ENCODE measurements at regions not wholly inside any gene's neighbourhood (a gene's known extent, or its start where the extent isn't known, plus 50 kb on each side); places are given as distances from the start of the nearest gene placed in this dataset.
"Not testable (repeated sequence)": the region's sequence is repeated elsewhere in the genome, so short reads cannot be mapped to it uniquely, and the experiment has no call there.

DNA sequence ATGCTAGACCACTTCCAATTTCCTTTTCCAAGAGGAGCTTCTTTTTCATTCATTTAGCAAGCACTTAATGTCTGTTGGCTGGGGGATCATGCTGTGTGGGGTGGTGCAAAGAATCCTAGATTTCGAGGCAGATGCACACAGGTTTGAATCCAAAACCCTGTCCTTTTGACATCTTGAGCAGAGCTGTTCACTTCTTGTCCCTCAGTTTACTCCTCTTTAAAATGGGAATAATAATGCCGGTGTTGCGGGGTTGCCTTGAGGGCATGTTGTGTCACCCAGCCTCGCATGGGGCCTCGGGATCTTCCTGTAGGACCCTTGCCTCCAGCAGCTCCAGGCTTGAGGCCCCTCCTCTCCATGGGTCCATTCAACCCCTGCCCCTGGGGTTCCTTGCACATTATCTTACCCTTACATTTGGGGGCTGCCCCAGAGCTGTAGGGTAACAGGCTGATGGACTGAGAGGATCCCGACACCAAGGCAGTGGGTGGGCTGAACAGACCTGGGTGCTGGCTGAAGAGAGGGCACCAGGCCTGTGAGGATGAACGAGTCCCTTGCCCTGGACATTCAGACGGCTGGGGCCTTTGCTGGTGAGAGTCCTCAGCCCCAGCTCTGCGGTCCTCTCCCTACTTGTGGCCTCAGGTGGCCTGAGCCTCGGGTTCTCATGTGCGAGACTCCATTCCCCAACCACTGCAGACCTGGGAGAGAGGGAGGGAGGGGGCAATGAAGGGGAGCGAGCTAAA is 145.8 kb downstream of the BARX1 start:
- DNase-seq, result no peak

DNA sequence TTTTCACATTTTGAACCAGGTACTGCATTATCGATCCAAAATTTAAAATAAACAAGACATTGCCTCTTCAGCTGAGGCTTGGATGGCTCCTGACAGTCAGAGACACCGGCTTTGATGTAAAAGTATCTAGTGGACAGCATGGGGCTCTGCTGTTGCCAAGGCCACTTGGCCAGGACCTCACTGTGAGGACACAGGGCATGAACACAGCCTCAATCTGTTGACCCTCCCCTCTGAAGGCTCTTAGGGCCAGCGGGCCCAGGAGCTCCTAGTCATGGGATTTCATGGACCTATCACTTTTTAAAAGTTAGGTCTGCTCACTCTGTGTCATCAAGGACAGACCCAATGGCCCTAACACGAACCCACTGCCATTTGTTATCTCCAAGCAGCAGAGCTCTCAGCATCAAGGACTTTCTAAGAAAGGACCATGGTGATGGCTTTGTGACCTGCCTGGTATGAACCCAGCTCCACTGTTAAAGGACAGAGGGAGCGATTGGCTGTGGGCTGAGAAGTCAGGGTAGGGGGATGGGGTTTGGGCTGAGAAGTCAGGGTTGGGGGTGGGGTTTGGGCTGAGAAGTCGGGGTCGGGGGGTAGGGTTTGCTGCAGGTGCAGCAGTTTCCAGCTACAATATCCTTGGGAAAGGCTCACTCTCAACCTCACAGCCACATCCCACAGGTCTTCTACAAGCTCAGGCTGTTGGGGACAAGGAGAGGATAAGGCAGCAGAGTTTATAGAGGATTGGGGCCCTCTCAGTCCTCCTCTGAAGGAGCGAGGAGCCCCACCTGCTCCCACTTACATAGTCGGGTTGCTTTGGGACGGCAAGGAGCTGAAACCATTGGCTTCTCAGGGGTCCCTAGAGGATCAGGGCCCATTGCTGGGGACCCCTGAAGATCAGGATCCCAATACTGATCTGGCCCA is 146.8 kb downstream of the BARX1 start:
- DNase-seq, result no peak

DNA sequence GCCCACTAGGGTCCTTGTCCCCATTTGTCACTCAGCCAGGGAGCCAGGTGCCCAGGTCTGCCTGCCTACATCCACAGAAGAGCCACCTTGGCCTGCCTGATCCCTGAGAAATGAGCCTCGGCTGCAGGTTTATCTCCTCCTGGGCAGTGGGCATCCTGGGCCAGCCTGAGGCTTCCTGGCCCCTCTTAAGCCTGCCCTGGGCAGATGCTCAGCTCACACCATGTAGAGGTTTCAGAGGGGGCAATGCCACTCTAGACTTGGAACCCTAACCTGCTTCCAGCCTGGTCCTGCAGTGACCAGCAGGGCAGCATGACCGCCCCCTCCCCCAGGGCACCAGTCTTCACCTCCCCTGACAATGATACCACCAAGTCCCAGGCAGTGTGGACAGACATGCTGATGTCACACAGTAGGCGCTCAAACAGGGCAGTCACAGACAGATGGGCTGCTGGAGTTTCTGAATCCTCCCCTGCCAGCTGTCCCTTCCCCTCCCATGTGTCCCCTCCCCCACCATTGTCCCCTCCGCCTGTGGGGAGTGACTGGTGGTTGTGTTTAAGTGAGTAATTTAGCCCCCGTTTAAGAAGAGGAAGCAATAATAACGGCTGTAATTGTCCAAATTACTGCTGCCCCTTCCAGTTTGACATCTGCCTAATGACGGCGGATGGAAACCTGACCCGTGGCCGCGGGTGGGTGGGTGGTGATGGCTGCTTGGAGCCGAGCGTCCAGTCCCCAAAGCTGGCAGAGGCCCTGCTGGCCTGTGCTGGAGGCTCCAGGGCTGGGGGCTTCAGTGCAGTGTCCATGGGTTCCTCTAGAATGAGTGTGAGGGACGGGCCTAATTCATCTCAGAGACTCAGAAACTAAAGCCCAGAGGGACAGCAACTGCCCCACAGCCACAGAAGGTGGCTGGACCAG is 147.7 kb downstream of the BARX1 start:
- no peak for DNase-seq

DNA sequence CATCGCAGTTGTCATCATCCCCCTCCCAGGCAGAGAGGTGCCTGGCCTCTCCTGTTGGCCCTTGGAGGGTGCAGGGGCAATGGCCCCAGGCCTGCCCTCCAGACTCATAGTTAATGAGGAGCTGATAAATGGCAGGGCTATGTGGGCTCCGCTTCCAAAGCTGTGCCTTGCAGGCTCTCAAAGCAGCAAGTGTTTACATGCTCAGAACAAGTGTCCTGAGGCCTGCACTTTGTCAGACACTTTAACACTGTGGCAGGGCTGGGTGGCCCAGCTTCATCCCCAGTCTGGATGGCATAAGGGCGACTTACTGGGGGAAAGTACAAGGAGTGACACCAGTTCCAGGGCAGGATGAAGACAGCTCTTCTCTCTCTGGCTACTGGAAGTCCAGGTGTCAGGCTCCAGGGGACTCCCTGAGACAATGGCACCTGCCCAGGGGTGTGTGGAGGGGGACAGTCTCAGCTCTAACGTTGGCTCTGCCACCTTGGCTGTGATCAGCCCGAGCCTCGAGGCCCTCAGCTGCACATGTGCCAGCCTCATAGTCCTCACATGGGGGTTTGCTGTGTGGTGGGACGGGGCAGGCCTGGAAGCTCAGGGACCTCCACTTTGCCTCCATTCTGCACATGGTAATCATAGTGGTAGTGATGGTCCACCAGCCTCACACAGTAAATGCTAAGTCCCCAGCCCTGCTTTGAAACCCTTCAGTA is 153.4 kb downstream of the BARX1 start:
- DNase-seq, result no peak

DNA sequence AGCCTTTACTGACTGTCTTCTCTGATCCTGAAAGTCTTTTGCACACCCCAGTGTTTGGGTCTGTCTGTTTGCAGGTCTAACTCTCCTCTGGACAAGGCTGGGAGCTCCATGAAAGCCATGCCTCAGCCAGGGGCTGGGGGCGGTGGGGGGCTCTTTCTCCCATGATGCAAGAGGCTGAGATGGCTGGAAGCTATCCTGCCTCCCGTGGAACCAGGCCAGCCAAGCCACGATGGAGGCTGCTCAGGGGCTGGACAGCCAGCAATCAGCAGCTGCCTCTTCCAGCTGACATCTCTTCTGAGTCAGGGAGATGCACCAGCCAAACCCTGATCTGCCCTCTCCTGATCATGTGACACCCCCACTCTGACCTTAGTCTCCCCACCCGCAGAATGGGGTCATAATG is 154.0 kb downstream of the BARX1 start:
- DNase-seq, result no peak

DNA sequence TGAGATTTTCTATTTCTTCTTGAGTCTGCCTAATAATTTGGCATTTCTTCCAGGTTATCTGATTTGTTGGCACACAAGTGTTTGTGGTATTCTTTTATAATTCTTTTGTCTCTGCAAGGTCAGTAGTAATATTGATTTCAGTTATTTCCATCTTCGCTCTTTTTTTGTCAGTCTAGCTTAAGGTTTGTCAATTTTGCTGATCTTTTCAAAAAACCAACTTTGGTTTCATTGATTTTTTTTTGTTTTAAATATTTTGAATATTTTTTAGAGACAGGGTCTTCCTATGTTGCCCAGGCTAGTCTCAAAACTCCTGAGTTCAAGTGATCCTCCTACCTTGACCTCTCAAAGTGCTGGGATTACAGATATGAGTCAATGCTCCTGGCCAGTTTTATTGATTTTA is 162.8 kb downstream of the BARX1 start:
- no peak for DNase-seq

DNA sequence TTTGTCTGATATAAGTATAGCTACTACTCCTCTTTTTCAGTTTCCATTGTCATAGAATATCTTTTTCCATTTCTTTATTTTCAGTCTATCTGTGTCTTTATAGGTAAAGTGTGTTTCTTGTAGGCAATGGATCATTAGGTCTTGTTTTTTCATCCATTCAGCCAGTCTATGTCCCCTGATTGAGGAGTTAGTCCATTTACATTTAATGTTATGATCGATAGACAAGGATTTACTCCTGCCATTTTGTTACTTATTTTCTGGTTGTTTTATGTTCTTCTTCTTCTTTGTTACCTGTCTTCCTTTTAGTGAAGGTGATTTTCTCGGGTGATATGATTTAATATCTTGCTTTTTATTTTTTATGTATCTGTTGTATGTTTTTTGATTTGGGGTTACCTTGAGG is 169.0 kb downstream of the BARX1 start:
- no peak for DNase-seq

DNA sequence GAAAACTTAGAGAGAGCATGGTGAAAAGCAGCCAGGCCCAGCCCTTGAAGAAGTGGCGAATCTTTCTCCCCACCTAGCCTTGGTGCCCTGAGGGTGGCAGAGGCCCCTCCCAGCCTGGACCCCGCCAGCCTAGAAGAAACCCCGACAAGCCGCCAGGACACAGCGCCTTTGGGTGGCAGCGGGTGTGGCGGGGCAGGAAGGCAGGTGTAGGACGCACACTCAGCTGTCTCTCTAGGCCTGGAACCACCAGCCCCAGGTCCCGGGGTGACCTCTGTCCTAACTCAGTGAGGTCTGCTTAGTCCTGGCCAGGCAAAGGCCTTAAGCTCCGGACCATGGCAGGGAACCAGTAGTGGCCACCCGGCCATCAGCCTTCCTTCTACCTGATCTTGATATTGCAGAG is 178.3 kb downstream of the BARX1 start:
- DNase-seq, result no peak

DNA sequence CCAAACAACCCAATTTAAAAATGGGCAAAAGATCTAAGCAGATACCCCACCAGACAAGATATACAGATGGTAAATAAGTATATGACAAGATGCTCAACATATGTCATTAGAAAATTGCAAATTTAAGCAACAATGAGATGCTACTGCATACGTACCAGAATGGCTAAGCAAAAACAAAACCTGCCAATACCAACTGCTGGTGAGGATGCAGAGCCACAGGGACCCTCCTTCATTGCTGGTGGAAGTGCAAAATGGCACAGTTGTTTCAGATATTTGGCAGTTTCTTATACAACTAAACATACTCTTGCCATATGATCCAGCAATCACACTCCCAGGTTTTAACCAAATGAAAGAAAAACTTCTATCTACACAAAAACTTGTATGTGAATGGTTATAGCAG is 178.9 kb downstream of the BARX1 start:
- no peak for DNase-seq

DNA sequence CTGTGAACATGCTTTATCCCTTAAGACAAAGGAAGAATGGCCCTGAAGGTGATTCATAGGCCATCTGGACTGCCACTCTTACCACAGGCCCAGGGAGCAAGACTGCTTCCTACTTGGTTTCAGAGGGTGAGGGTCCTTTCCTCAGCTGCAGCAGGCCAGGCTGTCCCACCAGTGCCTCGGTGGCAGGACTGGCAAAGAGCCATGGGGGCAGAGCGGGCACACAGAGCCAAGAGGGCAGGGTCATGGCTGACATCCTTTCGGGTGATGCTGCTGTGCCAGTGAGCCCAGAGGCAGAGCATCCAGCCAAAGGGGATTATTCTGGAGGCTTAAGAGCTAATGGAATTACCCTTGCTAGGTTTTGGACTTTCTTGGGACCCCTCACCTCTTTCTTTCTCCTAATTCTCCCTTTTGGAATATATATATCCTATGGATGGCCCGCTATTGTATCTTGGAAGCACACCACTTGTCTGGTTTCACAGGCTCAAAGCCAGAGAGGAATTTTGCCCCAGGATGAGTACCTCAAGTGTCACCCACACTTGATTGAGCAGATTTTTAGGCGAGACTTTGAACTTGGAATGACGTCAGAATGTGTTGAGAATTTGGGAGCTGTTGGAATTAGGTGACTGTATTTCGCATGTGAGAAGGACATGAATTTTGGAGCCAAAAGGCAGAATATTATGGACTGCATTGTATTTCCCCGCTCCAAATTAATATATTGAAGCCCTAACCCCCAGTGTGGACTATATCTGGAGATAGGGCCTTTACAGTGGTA is 180.6 kb downstream of the BARX1 start:
- no peak for DNase-seq

DNA sequence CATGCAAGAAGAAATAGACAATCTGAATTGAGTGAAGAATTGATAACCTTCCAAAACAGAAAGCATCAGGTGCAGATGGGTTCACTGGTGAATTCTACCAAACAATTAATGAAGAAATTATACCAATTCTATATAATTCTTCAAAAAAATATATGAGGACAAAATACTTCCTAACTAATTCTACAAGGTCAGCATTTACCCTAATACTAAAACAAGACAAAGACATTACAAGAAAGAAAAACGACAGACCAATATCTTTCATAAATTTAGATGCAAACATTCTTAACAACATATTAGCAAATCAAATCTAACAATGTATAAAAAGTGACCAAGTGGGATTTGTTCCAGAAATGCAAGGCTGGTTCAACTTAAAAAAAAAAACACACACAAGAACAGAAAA is 183.9 kb downstream of the BARX1 start:
- no peak for DNase-seq

DNA sequence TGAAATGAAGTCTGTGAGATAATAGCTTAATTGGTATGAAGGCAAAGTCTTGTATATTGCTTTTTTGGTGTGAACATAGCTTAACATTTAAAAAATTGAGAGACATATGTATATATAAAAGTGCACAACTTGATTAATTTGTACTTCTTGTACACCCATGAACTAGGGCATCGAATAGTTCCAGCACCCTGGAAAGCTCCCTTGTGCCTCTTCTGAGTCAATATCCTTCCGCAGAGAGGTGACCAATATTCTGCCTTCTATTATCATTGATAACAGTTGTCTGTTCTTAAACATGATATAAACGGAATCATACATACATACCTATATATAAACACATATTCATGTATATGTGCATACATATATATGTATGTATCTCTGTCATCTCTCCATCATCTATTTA is 185.4 kb downstream of the PHF2 start:
- DNase-seq, result no peak

DNA sequence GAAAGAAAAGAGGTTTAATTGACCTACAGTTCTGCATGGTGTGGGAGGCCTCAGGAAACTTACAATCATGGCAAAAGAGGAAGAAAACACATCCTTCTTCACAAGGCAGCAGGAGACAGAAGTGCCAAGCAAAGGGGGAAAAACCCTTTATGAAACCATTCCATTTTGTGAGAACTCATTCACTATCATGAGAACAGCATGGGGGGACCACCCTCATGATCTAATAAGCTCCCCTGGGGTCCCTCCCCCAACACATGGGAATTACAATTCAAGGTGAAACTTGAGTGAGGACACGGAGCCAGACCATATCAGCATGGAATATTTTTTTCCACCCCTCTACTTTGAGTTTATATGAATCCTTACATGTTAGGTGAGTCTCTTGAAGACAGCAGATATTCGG is 173.7 kb downstream of the PHF2 start:
- no peak for DNase-seq

DNA sequence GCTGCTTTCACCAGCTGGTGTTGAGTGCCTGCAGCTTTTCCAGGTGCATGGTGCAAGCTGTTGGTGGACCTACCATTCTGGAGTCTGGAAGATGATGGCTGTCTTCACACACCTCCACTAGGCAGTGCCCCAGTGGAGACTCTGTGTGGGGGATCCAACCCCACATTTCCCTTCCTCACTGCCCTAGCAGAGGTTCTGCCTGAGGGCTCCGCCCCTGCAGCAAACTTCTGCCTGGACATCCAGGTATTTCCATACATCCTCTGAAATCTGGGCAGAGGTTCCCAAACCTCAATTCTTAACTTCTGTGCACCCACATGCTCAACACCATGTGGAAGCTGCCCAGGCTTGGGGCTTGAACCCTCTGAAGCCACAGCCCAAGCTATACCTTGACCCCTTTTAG is 172.4 kb downstream of the PHF2 start:
- not testable (repeated sequence) for DNase-seq

DNA sequence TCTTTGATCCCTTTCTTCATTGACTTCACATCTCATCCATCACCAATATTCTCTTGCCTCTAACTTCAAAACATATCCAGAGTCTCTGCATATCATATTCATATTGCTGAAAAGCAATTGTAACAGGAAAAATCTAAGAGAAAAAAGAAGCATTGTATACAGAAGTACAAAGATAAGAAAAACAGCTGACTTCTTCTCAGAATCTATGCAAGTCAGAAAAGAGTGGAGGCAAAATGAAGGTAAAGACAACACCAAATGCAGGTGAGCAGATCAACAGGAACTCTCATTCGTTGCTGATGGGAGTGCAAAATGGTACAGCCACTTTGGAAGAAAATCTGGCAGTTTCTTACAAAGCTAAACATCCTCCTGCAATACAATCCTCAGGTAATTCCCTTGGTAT is 155.6 kb downstream of the PHF2 start:
- no peak for DNase-seq

DNA sequence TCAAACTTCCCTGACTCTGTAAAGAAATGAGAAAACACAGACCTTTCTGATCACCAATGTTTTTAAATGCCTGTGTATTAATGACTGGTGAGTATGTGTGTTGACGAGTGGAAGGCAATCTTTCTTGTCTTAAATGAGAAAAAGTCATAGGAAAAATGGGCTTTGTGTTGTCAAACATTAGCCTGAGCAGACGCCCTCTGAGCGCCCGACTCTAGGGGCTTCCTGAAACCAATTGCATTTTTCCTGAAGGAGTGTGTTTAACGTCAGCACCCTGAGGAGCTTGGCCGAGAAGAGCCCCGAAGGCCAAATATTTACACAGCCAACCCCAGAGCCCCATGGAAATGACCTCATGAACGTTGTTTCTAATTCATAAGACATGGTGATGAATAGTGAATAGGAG is 154.3 kb downstream of the PHF2 start:
- no peak for DNase-seq

DNA sequence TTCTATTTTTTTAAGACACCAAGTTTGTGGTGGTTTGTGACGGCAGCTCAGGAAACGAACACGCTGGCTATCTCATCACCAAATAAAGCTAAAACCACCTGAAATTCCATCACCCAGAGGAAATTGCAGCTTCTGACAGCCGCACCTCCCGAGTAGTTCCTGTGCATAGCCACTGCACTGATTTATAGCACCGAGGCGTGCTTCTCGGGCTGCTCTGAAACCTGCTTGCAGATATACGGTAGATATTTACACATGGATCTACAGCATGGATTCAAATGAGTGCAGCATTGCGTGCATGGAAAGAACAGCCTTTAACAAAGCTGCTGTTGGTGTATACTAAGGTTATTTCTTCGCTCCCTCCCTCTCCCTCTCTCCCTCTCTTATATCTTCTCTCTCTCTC is 153.8 kb downstream of the PHF2 start:
- DNase-seq, result no peak
